NCI-H187 treated with DMSO at 0.1 percent for 48 hours (cell line): ENCODE measurements at regions not wholly inside any gene's neighbourhood (a gene's known extent, or its start where the extent isn't known, plus 50 kb on each side); places are given as distances from the start of the nearest gene placed in this dataset.
"Not testable (repeated sequence)": the region's sequence is repeated elsewhere in the genome, so short reads cannot be mapped to it uniquely, and the experiment has no call there.

Source experiments
- DNase-seq: peaks from one replicate; lab custom pipeline; 2025; lab: John Stamatoyannopoulos, UW

DNA sequence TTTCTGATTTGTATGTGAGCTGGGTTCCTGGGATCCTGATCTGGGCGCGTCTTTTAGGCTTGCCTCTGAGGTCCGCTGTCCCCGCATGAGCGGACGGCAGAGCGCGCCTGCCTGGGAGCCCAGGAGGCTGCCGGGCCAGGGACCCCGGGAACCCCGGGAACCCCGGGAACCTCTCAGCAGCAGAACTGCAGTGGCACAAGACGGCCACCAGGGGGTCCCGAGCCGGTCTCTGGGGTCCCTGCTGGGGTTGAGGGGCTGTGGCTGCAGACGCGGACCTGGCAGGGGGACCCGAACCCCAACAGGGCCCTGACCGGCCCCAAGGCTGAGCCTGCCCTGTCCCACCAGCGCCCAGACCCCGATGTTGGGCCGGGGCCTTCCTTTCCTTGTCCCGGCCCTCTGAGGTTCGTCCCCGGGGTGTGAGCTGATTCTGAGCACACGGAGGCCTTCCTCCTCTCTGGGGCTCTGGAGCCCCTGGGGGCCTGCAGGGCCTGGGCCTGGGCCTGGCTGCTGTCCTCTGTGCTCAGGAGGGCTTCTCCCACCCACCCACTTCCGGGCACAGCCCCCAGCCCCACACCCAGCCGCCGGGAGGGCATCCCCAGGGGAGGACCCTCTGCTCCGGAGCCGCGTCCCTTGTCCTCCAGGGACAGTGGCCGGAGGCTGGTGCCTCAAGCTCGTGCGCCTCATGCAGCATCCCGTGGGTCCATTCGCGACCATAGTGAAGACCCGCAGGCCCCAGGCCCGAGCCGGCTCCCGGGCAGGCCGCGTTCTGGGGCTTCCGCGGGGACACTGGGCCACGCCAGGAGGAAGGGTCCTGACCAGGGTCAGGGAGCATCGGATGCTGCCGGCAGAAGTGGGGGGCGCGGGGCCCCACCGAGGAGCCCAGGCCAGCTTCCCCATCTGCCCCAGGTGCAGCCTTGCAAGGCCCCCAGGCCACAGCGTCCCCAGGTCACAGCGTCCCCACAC is 152.9 kb downstream of the TMEM121 start:
- not testable (repeated sequence) for DNase-seq

DNA sequence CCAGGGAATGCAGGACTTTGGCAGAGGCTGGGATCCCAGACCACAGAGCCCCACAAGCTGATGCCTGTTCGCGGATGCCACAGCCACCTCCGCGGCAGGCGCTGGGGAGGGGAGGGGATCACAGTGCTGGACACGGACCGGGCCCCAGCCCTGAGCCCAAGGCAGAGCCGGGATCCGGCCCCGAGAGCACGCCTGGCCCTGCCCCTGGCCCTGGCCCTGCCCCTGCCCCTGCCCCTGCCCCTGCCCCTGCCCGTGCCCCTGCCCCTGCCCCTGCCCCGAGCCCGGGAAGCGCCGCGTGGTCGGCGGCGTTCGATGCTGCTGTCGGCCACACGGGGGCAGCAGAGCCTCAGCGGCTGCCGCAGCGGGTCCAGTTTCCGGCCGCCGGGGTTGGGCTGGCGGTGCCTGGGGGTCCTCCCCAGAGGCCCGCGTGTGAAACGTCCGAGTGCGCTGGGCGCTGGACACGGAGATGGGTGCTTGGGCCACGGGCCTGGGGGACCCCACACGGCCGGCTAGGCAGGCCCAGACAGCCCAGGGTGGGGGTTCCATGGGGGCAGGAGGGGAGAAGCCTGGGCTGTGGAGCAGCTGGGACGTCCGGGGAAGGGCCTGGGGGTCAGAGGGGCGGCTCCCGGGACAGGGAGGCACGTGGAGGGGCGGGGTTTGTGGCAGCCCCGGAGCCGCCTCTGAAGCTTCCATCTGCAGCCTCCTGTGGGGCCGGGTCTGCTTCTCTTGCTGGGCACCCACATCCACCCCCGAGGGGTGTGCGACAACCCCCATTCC is 153.8 kb downstream of the TMEM121 start:
- not testable (repeated sequence) for DNase-seq

DNA sequence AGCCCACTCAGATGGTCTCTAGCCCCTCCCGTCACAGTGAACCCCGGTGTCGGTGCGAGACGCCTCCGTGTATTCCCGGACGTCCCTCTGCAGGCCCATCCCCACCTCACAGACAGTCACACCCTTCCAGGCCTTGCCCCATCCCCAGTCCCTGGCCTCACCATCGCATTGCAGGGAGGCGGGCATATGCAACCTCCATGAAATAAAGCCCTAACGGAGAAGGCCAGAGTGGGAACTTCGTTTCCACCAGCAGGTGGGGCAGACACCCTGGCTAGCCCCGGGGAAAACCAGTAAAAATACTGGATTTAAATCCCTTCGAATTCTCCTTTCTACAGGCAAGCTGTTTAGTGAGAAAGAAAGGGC is 154.3 kb downstream of the TMEM121 start:
- DNase-seq = not testable (repeated sequence)

DNA sequence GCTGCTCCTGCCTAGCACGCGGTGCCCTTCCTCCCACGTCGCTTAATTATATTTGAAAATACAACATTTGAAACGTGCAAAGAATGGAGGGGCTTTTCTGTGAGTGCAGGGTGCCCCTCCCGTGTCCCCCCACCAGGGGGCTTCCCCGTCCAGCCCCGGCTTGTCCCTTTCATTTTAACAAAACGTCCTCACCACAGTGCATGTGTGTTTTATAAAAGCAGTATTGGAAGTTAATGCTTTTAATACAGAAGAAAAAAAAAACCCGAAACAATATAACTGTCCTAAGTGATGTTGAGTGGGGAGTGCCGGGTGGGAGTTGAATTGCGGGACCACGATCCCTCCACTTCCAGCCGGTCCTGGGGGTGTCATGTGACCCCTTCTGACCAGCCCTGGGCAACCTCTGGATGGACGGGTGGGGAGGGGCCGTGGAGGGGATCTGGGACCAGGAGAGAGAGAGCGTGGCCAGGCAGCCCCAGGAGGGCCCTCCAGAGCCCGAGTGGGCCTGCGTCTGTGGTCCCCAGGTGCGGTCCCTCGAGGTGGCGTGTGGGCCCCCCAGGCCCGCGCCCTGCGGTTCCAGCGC is 155.3 kb downstream of the TMEM121 start:
- not testable (repeated sequence) for DNase-seq

DNA sequence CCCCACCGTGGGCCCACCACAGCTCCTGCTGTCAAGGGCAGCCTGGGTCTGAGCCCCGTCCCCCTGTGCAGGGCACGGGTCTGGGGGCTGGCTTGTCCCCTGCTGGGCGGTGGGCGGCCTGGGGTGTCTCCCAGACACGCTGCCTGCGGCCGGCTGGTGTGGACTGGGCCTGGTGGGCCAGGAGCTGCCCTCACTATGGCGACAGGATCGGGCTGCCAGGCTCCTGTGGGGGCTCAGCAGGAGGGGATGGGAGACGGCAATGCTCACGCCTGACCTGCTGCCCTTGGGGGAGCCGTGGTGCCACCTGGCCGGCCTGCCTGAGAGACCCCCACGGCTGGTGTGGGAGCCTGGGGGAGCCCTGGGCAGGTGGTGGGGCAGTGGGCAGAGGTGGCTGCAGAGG is 156.1 kb downstream of the TMEM121 start:
- not testable (repeated sequence) for DNase-seq

DNA sequence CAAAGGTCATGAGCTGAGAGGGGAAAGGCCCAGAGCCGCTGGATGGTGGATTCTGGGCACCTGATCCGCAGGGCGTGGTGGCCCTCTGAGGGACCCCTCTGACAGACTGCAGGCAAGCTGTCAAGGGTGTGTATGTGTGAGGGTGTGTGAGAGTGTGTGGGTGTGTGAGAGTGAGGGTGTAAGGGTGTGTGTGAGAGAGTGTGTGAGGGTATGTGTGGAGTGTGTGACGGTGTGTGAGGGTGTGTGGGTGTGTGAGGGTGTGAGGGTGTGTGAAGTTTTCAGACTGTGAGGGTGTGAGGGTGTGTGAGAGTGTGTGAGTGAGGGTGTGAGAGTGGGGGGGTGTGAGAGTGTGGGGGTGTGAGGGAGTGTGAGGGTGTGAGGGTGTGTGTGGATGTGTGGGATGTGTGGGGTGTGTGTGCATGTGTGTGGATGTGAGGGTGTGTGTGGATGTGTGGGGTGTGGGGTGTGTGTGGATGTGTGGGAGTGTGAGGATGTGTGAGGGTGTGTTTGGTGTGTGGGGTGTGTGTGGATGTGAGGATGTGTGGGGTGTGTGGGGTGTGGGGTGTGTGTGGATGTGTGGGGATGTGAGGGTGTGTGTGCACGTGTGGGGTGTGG is 156.7 kb downstream of the TMEM121 start:
- DNase-seq = no peak

DNA sequence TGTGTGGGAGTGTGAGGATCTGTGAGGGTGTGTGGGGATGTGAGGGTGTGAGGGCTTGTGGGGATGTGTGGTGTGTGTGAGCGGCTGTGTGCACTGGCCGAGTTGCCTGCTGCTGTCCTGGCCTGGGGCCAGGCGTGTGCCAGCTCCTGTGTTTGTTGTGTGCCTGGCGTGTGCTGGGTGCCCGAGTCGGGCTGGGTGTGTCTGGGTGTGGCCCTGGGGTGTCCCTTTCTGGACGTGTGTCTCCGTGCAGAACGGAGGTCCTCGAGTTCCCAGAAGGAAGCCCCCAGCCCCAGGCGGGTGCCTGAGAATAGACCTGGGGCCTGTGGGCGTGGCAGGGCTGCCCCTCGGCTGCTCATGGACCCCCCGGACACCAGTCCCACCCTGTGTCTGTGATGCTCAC is 157.7 kb downstream of the TMEM121 start:
- not testable (repeated sequence) for DNase-seq

DNA sequence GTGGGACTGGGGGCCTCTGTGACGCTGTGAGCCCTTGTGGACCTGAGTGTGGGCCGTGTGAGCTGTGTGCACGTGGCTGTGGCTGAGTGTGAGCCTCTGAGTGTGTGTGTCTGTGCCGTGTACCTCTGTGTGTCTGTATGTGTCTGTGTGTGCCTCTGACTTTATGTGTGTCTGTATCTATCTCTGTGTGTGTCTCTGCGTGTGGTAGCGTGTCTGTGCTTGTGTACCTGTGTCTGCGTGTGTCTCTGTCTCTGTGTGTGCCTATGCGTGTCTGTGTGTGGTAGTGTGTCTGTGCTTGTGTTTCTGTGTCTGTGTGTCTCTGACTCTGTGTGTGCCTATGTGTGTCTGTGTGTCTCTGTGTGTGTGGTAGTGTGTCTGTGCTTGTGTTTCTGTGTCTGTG is 158.2 kb downstream of the TMEM121 start:
- DNase-seq = not testable (repeated sequence)

DNA sequence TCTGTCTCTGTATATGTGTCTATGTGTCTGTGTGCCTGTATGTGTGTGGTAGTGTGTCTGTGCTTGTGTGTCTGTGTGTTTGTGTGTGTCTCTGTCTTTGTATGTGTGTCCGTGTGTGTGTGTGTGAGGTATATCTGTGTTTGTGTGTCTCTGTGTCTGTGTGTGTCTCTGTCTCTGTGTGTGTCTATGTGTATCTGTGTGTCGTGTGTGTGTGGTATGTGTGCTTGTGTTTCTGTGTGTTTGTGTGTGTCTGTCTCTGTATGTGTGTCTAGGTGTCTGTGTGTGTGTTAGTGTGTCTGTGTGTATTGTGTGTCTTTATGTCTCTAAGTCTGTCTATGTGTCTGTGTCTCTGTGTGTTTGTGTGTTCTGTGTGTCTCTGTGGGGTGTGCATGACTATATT is 158.6 kb downstream of the TMEM121 start:
- DNase-seq = no peak

DNA sequence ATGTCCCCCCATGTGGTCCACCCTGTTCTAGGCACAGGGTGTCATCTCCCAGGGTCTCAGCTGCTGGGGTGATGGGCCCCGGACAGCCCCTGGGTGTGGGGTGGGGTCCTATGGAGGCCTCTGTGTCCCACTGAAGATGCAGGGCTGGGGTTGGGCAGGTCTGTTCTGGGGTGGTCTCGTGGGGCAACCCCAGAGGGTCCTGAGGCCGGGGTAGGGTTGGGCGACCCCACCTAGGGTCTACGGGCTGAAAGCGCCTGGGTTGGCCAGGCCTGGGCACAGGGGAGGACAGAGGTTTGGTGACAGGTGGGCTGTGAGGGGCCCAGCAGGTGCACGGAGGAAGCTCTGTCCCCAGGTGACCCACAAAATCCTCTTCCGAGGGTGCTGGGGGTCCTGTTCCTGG is 159.2 kb downstream of the TMEM121 start:
- not testable (repeated sequence) for DNase-seq

DNA sequence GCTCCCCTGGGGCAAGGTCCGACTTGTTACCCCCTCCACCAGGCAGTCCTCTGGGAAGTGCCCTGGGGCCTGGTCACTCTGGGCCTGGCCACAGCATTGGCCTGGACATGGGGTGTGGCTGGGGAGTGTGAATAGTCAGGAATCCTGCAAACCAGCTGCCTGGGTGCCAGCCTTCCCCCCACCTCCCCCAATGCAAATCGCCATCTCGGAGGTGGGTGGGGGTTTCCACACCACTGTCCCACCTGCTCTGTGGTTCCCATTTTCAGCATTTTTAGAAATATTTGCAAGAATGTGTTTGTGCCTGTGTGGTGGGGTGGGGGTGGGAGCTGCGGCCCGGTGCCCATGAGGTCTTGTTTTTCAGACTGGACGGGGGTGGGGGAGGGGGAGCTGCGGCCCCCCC is 159.7 kb downstream of the TMEM121 start:
- DNase-seq = not testable (repeated sequence)

DNA sequence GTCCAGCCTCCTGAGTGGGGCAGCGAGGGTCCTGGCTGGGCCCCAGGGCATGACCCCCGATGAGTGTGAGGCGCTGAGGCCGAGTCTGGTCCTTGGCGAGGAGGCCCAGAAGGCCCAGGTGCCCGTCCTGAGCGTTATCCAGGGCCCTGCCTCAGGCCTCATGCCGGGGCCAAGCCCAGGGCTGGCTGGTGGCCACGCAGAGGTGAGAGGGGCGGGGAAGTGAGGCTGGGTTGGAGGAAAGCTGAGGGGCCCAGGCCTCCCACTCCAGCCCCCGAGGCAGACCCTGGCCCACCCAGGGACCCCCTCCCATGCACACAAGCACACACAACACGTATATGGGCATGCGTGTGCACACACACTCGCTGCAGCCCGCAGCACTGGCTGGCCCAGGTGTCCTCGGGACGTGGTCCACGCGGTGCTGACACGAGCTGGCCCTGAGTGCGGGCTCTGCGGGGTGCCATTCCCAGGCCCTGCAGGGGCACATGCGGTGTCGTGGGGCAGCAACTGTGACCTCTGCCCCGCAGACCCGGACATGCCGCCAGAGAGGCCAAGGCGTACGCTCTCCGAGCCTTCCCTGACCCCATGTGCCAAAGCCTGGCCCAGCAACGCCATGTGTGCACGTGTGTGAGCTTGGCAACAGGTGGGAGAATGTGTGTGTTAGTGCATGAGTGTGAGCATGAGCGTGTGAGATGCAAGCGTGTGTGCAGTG is 160.2 kb downstream of the TMEM121 start:
- DNase-seq = not testable (repeated sequence)

DNA sequence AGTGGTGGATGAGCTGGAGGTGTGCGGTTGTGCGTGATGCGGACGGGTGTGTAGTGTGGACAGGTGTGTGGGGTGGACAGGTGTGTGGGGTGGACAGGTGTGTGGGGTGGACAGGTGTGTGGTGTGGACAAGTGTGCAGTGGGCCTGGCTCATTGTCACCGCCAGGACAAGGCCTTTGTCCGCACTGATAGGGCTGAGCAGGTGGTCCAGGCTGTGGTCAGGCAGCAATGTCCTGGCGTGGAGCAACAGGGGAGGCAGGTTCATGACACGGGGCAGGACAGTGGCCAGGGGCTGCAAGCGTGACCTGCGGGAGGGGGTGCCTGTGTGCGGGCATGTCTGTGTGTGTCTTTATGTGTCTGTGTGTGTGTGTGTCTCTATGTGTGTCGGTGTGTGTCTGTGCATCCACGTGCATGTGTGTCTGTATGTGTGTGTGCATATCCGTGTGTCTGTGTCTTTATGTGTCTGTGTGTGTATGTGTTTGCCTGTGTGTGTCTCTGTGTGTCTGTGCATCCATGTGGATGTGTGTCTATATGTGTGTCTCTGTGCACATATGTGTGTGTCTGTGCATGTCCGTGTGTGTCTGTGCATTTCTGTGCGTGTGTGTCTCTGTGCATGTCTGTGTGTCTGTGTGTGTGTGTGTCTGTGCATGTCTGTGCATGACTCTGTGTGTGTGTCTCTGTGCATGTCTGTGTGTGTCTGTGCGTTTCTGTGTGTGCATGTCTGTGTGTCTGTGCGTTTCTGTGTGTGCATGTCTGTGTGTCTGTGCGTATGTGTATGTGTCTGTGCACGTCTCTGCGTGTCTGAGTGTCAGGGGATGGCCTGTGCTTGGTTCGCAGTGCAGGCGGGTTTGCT is 161.0 kb downstream of the TMEM121 start:
- not testable (repeated sequence) for DNase-seq

DNA sequence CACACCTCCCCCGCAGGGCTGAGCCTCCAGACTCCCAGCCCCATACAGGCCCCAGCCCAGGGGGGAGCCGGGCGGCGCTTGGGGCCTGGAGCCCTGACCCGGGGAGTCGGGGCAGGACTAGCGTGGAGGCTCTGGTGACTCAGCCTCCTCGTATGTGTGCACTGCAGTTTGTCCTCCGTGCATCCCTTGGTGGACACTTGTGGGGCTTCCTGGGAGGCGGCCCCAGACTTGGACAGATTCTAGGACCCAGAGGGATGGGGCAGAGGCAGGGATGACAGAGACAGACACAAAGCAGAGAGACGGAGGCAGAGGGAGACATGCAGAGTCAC is 161.6 kb downstream of the TMEM121 start:
- not testable (repeated sequence) for DNase-seq

DNA sequence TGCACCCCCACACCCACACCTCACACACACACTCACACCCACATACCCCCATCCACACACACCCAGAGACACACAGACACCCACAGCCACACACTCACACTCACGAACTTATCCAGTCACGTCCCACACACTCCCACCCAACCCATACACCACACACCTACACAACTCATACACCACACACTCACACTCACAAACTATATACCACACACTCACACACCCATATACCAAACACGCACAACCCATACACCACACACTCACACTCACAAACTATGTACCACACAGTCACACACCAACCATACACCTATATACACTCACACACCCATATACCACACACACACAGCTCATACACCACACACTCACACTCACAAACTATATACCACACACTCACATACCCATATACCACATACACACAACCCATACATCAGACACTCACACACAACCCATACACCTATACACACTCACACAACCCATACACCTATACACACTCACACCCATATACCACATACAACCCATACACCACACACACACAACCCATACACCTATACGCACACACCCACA is 162.4 kb downstream of the TMEM121 start:
- DNase-seq = not testable (repeated sequence)

DNA sequence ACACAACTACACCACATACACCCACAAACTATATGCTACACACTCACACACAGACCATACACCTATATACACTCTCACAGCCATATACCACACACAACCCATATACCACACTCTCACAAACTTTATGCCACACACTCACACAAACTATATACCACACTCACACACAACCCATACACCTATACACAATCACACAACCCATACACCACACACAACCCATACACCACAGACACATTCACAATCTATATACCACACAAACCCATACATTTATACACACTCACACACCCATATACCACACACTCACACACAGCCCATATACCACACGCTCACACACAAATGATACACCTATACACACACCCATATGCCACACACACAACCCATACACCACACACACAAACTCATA is 163.3 kb downstream of the TMEM121 start:
- no peak for DNase-seq

DNA sequence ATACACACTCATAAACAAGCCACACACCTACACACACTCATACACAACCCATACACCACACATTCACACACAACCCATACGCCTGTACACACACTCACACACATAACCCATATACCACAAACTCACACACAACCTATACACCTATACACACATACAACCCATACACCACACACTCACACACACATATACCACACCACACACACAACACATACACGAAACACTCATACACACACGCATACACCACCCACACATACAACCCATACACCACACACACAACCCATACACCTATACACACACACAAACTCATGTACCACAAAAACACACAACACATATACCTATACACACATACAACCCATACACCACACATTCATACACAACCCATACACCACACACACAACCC is 164.3 kb downstream of the TMEM121 start:
- DNase-seq = no peak

DNA sequence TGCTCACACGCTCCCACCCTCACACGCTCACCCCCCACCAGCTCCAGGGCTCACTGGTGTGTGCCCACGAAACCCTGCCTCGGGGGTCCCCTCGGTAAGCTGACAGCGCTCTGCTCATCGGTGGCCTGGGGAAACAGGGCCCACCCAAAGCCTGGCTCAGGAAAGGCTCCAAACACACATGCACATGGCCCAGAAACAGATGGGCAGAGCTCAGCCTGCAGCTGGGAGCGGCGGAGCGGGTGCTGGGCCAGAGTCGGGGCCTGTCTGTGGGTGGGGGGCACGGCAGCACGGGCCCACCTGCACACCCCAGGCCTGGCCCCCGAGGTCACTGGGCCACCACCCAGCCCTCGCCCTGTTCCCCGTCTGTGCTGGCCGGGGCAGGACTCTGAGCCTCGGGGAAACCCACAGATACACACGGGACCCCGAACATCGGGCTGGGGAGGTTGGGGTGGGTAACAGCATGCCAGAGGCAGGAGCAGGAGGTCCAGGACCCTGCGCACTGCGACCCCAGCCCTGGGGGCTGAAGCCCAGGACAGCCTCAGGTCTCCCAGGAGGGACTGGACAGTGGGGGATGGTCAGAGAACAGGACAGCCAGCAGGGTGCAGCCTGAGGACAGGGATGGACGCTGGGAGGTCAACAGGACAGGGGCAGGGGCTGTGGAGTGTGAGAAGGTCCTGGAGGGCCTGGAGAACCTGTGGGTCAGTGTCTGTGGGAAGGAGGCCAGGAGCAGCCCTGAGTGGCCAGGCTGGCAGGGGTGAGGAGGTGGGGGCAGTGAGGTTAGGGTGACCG is 165.1 kb downstream of the TMEM121 start:
- not testable (repeated sequence) for DNase-seq

DNA sequence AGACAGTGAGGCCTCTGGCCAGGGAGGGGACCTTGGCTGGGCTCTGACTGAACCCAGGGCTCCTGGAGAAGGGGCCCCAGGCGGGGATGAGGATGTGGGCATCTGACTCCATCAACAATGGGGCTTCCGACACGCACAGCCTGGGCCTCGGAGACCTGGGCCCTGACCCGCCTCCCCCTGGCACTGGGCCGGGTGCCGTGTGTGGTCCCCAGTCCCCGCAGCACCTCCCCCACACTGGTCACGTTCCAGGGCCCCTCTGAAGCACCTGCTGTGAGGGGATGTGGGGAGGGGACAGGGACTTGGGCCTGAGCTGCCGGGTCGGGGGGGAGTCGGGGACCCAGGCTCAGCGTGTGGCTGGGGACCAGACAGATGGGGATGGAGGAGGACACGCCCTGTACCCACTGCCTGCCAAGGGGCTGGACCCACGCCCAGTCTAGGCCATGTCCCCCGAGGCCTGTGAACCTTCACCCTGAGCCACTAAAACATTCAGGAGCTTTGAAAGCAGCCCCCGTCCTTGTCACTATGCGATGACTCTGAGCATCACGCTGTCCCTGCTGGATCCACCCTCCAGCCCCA is 165.8 kb downstream of the TMEM121 start:
- DNase-seq = not testable (repeated sequence)
